Epidermal melanocyte (primary cell): ENCODE measurements at regions not wholly inside any gene's neighbourhood (a gene's known extent, or its start where the extent isn't known, plus 50 kb on each side); places are given as distances from the start of the nearest gene placed in this dataset.

Experiments used
- DNase-seq: peaks from one replicate; pipeline ENCODE4 v3.0.0; 2011; ENCODE audit warnings: low spot score; ENCODE audit not compliant: insufficient read length

DNA sequence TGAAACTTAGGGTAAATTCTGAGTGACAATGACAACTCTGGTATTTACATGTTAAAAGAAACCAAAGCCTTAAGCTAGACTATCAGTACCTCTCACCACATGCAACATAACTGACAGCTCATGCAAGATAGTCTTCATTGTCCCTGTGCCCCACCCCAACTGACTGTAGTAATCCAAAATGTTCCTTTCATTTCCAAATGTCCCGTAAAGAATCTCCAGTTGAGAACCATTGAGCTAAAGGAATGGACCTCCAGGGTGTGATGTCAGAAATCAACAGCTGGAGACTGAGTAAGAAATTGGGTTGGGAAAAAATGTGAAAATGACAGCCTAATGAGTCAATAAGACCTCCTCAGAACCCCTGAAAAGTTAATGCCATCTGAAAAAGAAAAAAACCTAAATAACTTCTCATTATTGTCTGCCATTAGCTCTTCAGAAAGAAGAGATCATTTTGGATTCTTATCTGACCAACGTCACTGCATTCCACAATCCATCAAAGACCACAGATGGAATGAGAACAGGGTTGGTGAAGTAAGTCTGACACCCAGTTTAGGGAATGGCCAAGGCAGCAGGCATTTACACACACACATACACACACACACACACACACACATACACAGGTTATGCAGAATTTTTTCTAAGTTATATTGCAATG lies 51.7 kb upstream of the ACVR2A start:
- DNase-seq = no peak

- DNase-seq = no peak
Measured at GRCh38 chr2:147790580-147790979, 54.2 kb upstream of the ACVR2A start.

- no peak for DNase-seq
Measured at GRCh38 chr2:147789720-147790119, 55.1 kb upstream of the ACVR2A start.

DNA sequence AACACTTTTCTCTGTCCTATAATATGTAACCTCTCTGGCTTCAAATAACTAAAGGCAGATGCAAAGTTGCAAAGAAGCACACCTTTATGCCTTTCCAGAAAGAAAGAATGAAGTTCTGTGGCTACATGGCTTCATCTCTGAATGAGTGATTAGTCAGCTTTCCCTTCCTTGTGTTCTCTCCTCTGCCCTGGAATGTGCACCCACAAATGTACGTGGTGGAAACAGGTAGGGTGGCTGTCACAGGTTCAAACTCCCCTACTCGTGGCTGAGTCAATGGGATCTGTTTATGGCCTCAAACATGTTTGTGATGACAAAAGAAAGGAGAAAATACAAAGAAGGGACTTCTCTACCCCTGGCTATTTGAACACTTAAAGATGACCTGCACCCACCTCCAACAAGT lies 55.5 kb upstream of the ACVR2A start:
- no peak for DNase-seq

DNA sequence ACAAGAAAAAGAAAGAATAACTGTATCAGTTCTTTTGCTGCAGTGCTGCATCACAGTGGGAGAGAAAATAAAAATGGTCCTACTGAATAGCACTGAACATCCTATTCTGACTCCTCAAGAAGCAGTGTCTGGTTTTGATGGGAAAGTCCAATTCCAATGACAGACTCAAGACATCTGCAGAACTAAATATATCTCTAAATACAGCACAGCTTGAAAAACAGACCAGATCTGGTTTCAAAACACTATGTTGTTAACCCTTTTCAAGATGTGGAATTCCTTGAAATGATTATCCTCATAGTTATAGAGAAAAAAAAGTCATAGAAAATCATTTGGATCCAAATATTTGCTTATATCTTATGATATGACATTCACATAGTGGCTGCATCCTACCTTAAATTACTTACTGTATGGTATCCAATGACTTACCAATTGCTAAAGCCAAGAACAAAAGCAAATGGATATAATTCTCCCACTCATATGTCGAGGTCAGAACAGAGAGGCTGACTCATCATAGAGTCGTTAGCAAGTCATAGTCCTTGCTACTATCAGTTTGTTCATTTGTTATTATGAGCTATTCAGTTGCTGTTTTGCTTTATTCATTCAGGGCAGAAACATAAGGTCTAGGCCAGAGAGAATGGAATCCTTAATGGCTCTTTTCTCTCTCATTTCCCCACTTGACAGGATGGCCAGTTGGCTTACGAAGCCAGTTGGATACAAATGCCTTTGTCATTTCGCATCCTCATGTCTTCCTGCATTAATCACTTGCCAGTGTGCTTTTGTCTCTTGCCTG lies 62.5 kb upstream of the ACVR2A start:
- DNase-seq = no peak

DNA sequence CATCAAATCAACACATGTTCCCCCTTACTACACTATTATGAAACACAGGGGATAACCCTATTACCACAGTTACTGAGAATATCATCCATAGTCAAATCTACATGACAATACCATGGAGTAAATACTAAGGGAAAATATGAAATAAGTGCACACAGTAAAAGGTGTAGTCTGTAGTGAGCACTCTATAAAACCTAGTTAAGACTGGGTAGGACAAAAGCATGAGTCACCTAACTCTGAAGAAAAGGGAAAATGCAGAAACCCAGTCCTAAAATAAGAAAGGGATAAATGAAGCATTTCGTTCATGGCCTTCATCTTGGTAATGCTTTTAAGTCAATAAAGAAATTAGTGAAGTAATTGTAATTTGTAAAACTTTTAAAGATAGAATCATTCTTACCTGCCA lies 65.4 kb upstream of the ACVR2A start:
- no peak for DNase-seq

DNA sequence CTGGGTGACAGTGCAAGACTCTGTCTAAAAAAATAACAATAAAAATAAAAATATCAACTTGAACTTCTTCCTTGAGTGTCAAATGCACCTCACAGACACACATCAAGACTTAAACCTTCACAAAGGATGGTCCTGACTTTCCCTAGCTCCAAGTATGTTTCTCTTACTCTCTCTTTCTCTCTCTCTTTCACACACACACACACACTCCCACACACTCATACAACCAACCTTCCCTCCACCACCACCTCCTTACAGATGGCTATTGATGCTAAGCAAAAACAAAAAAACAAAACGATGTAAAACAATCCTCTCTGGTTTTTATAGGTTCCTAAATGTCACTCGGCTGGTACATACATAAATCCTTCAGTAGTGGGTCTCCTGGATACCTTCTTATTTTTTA lies 67.4 kb upstream of the ACVR2A start:
- DNase-seq = no peak

GRCh38 chr2:147774805-147775204 lies 70.0 kb upstream of the ACVR2A start:
- no peak for DNase-seq

DNA sequence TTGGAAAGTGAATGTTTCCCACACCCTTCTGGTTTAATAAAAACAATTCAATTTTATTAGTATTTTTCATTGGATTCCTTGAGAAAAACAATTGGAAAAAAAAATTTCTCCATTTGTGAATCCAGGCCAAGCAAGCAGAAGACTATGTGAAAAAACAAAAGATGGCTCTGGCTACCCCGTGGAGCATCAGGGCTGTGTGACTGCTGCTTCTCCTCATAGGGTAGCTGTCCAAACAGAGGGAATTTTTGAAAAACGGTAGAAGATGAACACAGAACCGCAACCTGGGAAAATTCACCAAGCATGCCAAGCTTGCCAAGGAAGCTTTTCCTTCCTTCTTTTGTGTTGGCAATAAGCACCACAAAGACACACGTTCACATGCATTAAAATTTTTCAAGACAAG lies 71.3 kb upstream of the ACVR2A start:
- DNase-seq = no peak

GRCh38 chr2:147772781-147773180 lies 72.0 kb upstream of the ACVR2A start:
- DNase-seq = no peak

DNA sequence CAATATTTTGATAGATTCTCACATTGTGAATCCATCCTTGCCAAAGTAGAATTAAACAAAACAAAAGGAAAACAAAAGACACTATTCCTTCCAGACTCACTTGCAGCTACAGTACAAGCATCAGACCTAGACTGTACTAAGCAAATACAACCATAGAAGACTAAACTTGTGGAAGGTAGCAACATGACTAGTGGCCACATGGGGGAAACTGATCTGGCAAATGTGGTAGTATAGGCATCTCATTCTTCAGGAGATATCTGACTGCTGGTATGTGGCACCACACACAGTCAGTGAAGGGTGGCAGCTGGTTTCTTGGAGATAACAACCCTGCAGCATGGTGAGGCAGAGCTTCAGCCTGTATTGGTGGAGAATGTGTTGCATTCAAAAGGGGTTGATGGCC lies 81.0 kb upstream of the ACVR2A start:
- no peak for DNase-seq

DNA sequence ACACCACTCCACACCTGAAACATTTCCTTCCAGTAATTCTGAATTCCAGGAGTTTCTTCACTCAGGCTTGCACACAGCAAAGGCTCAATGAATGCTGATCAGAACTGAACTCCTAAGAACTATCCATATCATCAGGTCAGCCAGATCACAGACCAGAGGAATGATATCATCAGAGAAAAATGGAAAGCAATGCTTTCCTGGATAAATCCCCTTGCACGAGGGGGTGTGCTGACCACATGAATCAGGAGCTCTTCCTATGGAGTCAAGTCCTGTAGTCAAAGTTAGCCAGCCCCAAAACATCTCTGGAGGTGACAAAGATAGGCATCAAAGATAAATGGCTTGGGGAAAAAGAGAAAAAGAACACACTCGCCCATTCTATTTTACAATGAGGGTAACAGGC lies 83.8 kb upstream of the ACVR2A start:
- no peak for DNase-seq

DNA sequence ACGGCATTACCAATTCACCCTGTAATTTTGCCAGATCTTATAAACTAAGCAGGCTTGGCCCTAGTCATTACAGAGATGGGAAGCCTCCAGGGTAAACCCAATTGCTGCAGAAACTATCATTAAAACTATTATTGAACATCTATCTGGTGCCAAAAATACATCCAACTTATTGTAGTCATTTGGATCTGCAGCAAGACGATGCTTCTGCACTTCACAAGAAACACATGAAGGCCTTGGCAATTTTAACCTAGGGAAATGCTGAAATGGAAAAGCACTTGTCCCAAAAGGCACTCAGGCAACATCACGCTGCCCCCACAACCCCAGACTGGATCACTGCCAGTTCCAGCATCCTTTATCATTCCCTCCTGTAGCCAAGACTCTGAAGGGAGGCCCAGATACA lies 85.3 kb upstream of the ACVR2A start:
- DNase-seq = no peak

- no peak for DNase-seq
Measured at GRCh38 chr2:147758821-147759220, 86.0 kb upstream of the ACVR2A start.

GRCh38 chr2:147756069-147756468 lies 88.8 kb upstream of the ACVR2A start:
- no peak for DNase-seq

DNA sequence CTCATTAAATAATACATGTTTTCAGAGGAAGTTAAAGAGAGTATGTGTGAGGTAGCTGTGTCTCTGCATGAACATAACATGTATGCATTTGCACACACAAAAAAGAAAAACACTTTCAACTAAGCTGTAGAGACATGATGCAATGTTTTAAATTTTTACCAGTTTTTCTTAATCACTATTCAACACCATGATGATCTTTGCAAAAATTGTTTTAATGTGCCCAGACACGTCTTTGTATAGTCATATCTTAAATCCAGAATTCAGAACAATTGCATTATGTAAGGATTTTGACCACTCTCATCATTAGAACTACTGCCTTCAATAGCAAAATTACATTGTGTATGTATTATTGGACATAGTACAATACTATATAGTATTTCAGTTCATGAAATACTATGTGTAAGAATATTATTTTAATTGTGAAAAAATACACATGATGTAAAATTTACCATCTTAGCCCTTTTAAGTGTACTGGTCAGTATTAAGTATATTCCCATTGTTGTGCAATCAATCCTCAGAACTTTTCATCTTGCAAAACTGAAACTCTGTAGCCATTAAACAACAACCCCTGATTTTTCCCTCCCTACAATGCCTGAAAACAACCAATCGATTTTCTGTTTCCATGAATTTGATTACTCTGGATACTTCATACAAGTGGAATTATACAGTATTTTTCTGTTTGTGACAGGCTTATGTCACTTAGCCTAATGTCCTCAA lies 104.5 kb upstream of the ACVR2A start:
- no peak for DNase-seq

DNA sequence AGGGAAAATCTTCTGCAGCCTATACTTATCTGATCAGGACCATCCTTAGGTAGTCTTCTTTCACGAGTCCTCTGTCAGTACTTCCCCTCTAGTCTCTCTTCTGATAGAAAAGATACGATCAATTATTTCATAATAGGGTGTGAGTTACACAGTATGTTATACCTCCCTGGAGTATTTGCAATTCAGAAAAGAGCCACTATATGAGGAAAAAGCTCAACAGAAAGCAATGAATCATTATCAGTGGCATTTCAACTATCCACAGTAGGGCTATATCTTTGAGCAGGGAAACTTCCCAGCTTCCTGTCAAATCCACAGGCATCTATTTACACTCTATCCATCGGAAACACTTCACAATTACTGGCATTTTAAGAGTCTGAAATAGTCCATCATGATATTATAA lies 105.3 kb upstream of the ACVR2A start:
- DNase-seq = no peak

GRCh38 chr2:147718831-147719230 lies 126.0 kb upstream of the ACVR2A start:
- DNase-seq = no peak

GRCh38 chr2:147716906-147717305 lies 127.9 kb upstream of the ACVR2A start:
- no peak for DNase-seq

- no peak for DNase-seq
Measured at GRCh38 chr2:147715807-147716206, 129.0 kb upstream of the ACVR2A start.

GRCh38 chr2:147714582-147714981 lies 130.2 kb upstream of the ACVR2A start:
- DNase-seq = no peak

DNA sequence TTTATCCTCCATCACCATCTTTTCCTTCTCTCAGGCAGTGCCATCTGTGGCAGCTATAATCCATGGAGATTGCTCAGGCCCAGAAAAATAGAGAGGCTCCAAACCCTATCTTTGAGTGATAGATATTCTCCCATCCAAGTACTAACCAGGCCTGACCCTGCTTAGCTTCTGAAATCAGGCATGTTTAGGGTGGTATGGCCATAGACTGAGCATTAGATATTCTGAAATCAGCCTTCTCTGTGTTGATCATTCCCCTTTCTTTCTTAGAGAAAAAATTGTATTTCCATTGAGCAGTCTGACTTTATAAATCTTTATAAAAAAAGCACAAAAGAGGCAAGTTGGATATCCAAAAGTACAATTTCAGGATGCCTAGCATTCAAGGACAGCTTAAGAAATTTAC lies 131.5 kb upstream of the ACVR2A start:
- no peak for DNase-seq

- no peak for DNase-seq
Measured at GRCh38 chr2:147712051-147712450, 132.8 kb upstream of the ACVR2A start.
